GM12878 (cell line): ENCODE measurements at regions not wholly inside any gene's neighbourhood (a gene's known extent, or its start where the extent isn't known, plus 50 kb on each side); places are given as distances from the start of the nearest gene placed in this dataset.

Experiments used
- EP300 ChIP-seq, 2 experiments: fragments of 150-350 bp in 1 of 2; IDR thresholded peaks; 2 replicates each; pipeline ENCODE4 v1.6.1; 2011 to 2012; ENCODE audit warnings: low read depth in 2 of 2, low read length in 2 of 2, borderline replicate concordance in 1 of 2, improper control_type of control experiment in 1 of 2, inconsistent platforms in 1 of 2; ENCODE audit not compliant: control insufficient read depth in 1 of 2
- FOS ChIP-seq: IDR thresholded peaks from 3 replicates; pipeline ENCODE4 v1.6.1; 2011; ENCODE audit warnings: borderline replicate concordance; ENCODE audit not compliant: insufficient read length; ENCODE audit errors: extremely low read depth
- GATAD2B ChIP-seq: fragments of 450-650 bp; conservative IDR thresholded peaks from 2 replicates; pipeline ENCODE4 v1.6.1; 2017; ENCODE audit warnings: low read depth, mild to moderate bottlenecking, moderate library complexity
- TF ChIP-seq, protein P1 (sequence below), 3 experiments: IDR thresholded peaks in 2 of 3; conservative IDR thresholded peaks in 1 of 3; 2 replicates each; pipeline ENCODE4 v1.5.1; 2011; ENCODE audit warnings: low read depth in 3 of 3, low read length in 3 of 3, mild to moderate bottlenecking in 3 of 3, control low read depth in 2 of 3, moderate library complexity in 2 of 3, inconsistent platforms in 1 of 3, mixed read lengths in 1 of 3; ENCODE audit not compliant: control insufficient read depth in 2 of 3, insufficient read depth in 1 of 3; ENCODE audit errors: extremely low read depth in 1 of 3

DNA sequence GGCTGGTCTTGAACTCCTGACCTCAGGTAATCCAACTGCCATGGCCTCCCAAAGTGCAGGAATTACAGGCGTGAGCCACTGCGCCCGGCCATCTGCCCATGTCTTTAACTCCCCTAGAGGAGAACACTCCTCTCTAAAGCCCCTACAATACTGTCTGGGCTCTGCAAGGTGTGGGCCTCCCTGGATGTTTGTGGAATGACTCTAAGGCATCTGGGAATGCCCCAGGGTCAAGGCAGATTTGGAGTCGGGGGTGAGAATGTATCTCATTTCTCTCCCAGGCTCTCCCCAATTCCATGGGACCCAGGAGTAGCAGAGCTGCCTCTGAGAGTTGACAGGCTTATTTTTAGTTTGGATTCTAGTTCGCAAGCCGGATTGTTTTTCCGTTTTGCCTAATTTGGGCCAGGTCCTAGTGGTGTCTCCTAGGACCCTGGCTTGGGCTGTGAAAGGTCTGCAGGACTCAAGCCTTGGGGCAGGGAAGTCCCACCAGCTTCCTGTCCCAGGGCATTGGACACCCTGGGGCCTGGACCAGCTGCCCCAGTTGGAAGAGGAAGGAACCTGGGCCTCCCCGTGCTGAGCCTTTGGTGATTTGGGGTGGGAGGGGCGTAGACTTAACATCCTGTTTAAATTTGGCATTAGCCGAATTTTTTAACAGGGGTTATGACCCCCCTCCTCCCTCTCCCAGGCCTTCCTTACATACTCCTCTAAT lies 53.5 kb downstream of the MAGEF1 start:
- no peak for TF ChIP-seq GATAD2B
- TF ChIP-seq, protein P1, sequence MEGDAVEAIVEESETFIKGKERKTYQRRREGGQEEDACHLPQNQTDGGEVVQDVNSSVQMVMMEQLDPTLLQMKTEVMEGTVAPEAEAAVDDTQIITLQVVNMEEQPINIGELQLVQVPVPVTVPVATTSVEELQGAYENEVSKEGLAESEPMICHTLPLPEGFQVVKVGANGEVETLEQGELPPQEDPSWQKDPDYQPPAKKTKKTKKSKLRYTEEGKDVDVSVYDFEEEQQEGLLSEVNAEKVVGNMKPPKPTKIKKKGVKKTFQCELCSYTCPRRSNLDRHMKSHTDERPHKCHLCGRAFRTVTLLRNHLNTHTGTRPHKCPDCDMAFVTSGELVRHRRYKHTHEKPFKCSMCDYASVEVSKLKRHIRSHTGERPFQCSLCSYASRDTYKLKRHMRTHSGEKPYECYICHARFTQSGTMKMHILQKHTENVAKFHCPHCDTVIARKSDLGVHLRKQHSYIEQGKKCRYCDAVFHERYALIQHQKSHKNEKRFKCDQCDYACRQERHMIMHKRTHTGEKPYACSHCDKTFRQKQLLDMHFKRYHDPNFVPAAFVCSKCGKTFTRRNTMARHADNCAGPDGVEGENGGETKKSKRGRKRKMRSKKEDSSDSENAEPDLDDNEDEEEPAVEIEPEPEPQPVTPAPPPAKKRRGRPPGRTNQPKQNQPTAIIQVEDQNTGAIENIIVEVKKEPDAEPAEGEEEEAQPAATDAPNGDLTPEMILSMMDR (IDR thresholded peaks at IDR 0.05 in 2 of 3, conservative IDR thresholded peaks at IDR 0.05 in 1 of 3; ENCODE audit: control insufficient read depth in 2 of 3, extremely low read depth in 1 of 3, insufficient read depth in 1 of 3, low read depth in 3 of 3, low read length in 3 of 3) = no peak
- no peak for TF ChIP-seq FOS
- TF ChIP-seq EP300 (IDR thresholded peaks at IDR 0.05; ENCODE audit: borderline replicate concordance in 1 of 2, control insufficient read depth in 1 of 2, low read depth in 2 of 2, low read length in 2 of 2) = no peak
